ENCODE measurements at regions not wholly inside any gene's neighbourhood (a gene's known extent, or its start where the extent isn't known, plus 50 kb on each side); places are given as distances from the start of the nearest gene placed in this dataset.

GRCh38 chr3:76656531-76657070 lies 383.3 kb upstream of the ROBO2 start:
- no peaks in the 10 kb centered on the region for H3K36me3 ChIP-seq
- H3K9me3 ChIP-seq = no peaks in the 10 kb centered on the region
- DNase-seq = no peak
- no peak overlapping the region for H3K4me3 ChIP-seq
- intact Hi-C loops (cut with DNase I) = no loop called here
- no peaks in the 10 kb centered on the region for H3K4me1 ChIP-seq
- no peak for TF ChIP-seq CTCF (IDR thresholded peaks at IDR 0.05)
- WGBS, 4 donors = 72 to 81% (median 73%) methylated on average over 4 of the region's 4 CpGs
- H3K27ac ChIP-seq = no peak overlapping the region
- H3K27me3 ChIP-seq = no peaks in the 10 kb centered on the region
- ATAC-seq = no peak

GRCh38 chr3:76657909-76658308 lies 382.0 kb upstream of the ROBO2 start:
- ATAC-seq (no peak), DNase-seq (no peak)
- no peaks in the 10 kb centered on the region for H3K27me3 ChIP-seq
- H3K4me3 ChIP-seq = no peak overlapping the region
- H3K27ac ChIP-seq = no peak overlapping the region
- no peaks in the 10 kb centered on the region for H3K36me3 ChIP-seq
- intact Hi-C loops (cut with DNase I) = no loop called here
- H3K4me1 ChIP-seq = no peaks in the 10 kb centered on the region
- 92 to 97% (median 95%) methylated on average over 5 of the region's 5 CpGs for WGBS, 4 donors
- TF ChIP-seq POLR2A (IDR thresholded peaks at IDR 0.05) = no peak
- TF ChIP-seq CTCF (IDR thresholded peaks at IDR 0.05) = no peak
- H3K9me3 ChIP-seq = no peaks in the 10 kb centered on the region

GRCh38 chr3:76661527-76662250 lies 378.2 kb upstream of the ROBO2 start:
- intact Hi-C loops (cut with DNase I) = no loop called here
- no peaks in the 10 kb centered on the region for H3K36me3 ChIP-seq
- no peaks in the 10 kb centered on the region for H3K4me1 ChIP-seq
- H3K9me3 ChIP-seq = no peaks in the 10 kb centered on the region
- WGBS, 4 donors = 46 to 56% (median 52%) methylated on average over 3 of the region's 3 CpGs
- H3K27me3 ChIP-seq = no peaks in the 10 kb centered on the region
- ATAC-seq (no peak), DNase-seq (no peak)
- TF ChIP-seq POLR2A (IDR thresholded peaks at IDR 0.05) = no peak
- no peak for TF ChIP-seq CTCF (IDR thresholded peaks at IDR 0.05)
- H3K27ac ChIP-seq = no peak overlapping the region
- no peak overlapping the region for H3K4me3 ChIP-seq

- Histone ChIP-seq H3K4me1 (no peaks in the 10 kb centered on the region), H3K4me3 (no peak overlapping the region), H3K9me3 (no peaks in the 10 kb centered on the region), H3K36me3 (no peaks in the 10 kb centered on the region), H3K27ac (no peak overlapping the region), H3K27me3 (no peaks in the 10 kb centered on the region)
- WGBS, 4 donors = 83 to 89% (median 84%) methylated on average over 3 of the region's 3 CpGs
- no peak for ATAC-seq
- intact Hi-C loops (cut with DNase I) = no loop called here
- no peak for DNase-seq
- TF ChIP-seq POLR2A (IDR thresholded peaks at IDR 0.05) (no peak), CTCF (IDR thresholded peaks at IDR 0.05) (no peak)
These were observed 375.1 kb upstream of the ROBO2 start for GRCh38 chr3:76664816-76665215.
